Testis (tissue), 2 donors: ENCODE measurements at regions not wholly inside any gene's neighbourhood (a gene's known extent, or its start where the extent isn't known, plus 50 kb on each side); places are given as distances from the start of the nearest gene placed in this dataset.

Experiments used
- CTCF ChIP-seq, 3 experiments: fragments of 450-650 bp in 2 of 3; fragments of 200-600 bp in 1 of 3; sonication (generic) in 1 of 3; IDR thresholded peaks; one replicate each; pipeline ENCODE4 v1.5.1; 2016 to 2019; ENCODE audit warnings: antibody characterized with exemption in 3 of 3, mild to moderate bottlenecking in 2 of 3, moderate library complexity in 1 of 3
- POLR2A ChIP-seq: fragments of 450-650 bp; IDR thresholded peaks from one replicate; pipeline ENCODE4 v1.6.1; 2017; ENCODE audit warnings: antibody characterized with exemption, mild to moderate bottlenecking, moderate library complexity

- TF ChIP-seq POLR2A = no peak
- no peak for TF ChIP-seq CTCF (IDR thresholded peaks at IDR 0.05)
Measured at GRCh38 chr12:127670294-127670693, 596.7 kb upstream of the TMEM132C start.
